H9 (cell line): ENCODE measurements at regions not wholly inside any gene's neighbourhood (a gene's known extent, or its start where the extent isn't known, plus 50 kb on each side); places are given as distances from the start of the nearest gene placed in this dataset.

ENCODE experiments used
- DNase-seq: peaks from one replicate; pipeline ENCODE4 v3.0.0-alpha.2; 2017
- H2AFZ ChIP-seq: one replicate; pipeline ENCODE4 v1.6.1; 2013; ENCODE audit warnings: mild to moderate bottlenecking, low read length, control low read depth, moderate library complexity
- H2AK5ac ChIP-seq: 2 replicates; pipeline ENCODE4 v1.6.1; 2013; ENCODE audit warnings: low read length, control low read depth, mixed read lengths; ENCODE audit not compliant: insufficient read length
- H2BK120ac ChIP-seq: one replicate; pipeline ENCODE4 v1.6.1; 2013; ENCODE audit warnings: low read depth, mild to moderate bottlenecking, low read length, control low read depth, inconsistent platforms; ENCODE audit not compliant: poor library complexity, severe bottlenecking
- H2BK12ac ChIP-seq: 2 replicates; pipeline ENCODE4 v1.6.1; 2013; ENCODE audit warnings: low read length, control low read depth, mixed read lengths, low read depth; ENCODE audit not compliant: insufficient read length
- H2BK15ac ChIP-seq: 2 replicates; pipeline ENCODE4 v1.6.1; 2013; ENCODE audit warnings: low read depth, low read length, control low read depth
- H2BK20ac ChIP-seq: one replicate; pipeline ENCODE4 v1.6.1; 2013; ENCODE audit warnings: low read depth, mild to moderate bottlenecking, low read length, control low read depth, inconsistent platforms; ENCODE audit not compliant: poor library complexity, severe bottlenecking
- H2BK5ac ChIP-seq: 2 replicates; pipeline ENCODE4 v1.6.1; 2013; ENCODE audit warnings: low read length, control low read depth, mixed read lengths; ENCODE audit not compliant: insufficient read length
- H3K14ac ChIP-seq: 2 replicates; pipeline ENCODE4 v1.6.1; 2013; ENCODE audit warnings: low read length, control low read depth; ENCODE audit not compliant: insufficient read depth
- H3K18ac ChIP-seq: 2 replicates; pipeline ENCODE4 v1.6.1; 2013; ENCODE audit warnings: low read depth, mild to moderate bottlenecking, mixed read lengths, low read length, control low read depth; ENCODE audit not compliant: insufficient read length
- H3K23ac ChIP-seq: 2 replicates; pipeline ENCODE4 v1.6.1; 2013; ENCODE audit warnings: low read length, control low read depth, mixed read lengths, low read depth; ENCODE audit not compliant: insufficient read length
- H3K23me2 ChIP-seq: 2 replicates; pipeline ENCODE4 v1.6.1; 2013; ENCODE audit warnings: low read depth, mild to moderate bottlenecking, mixed read lengths, low read length, control low read depth; ENCODE audit not compliant: insufficient read length, poor library complexity, severe bottlenecking
- H3K27ac ChIP-seq: 2 replicates; pipeline ENCODE4 v1.5.1; 2013; ENCODE audit warnings: low read length, control low read depth, mixed read lengths, low read depth; ENCODE audit not compliant: insufficient read length
- H3K27me3 ChIP-seq: 2 replicates; pipeline ENCODE4 v1.6.1; 2013; ENCODE audit warnings: low read length, control low read depth, inconsistent platforms; ENCODE audit not compliant: insufficient read depth
- H3K4ac ChIP-seq: 2 replicates; pipeline ENCODE4 v1.6.1; 2013; ENCODE audit warnings: low read depth, mild to moderate bottlenecking, control low read depth, inconsistent platforms, low read length, moderate library complexity
- H3K4me1 ChIP-seq: 2 replicates; pipeline ENCODE4 v1.6.1; 2013; ENCODE audit warnings: low read length, control low read depth, inconsistent platforms; ENCODE audit not compliant: insufficient read depth
- H3K4me2 ChIP-seq: 2 replicates; pipeline ENCODE4 v1.6.1; 2013; ENCODE audit warnings: low read length, control low read depth, mixed read lengths; ENCODE audit not compliant: insufficient read length, insufficient read depth
- H3K56ac ChIP-seq: 2 replicates; pipeline ENCODE4 v1.6.1; 2013; ENCODE audit warnings: low read depth, mild to moderate bottlenecking, mixed read lengths, low read length, control low read depth; ENCODE audit not compliant: insufficient read length
- H3K79me1 ChIP-seq: 2 replicates; pipeline ENCODE4 v1.6.1; 2013; ENCODE audit warnings: low read depth, mild to moderate bottlenecking, moderate library complexity, low read length, control low read depth, inconsistent platforms; ENCODE audit not compliant: insufficient read depth, poor library complexity, severe bottlenecking
- H3K79me2 ChIP-seq: 2 replicates; pipeline ENCODE4 v1.6.1; 2013; ENCODE audit warnings: low read length, control low read depth, inconsistent platforms; ENCODE audit not compliant: insufficient read depth
- H3K9ac ChIP-seq: 2 replicates; pipeline ENCODE4 v1.6.1; 2013; ENCODE audit warnings: low read length, control low read depth, mixed read lengths; ENCODE audit not compliant: insufficient read length; ENCODE audit errors: extremely low read depth
- H3K9me3 ChIP-seq: one replicate; pipeline ENCODE4 v1.6.1; 2013; ENCODE audit warnings: low read depth, low read length, inconsistent platforms; ENCODE audit not compliant: control insufficient read depth
- H3T11ph ChIP-seq: one replicate; pipeline ENCODE4 v1.6.1; 2013; ENCODE audit warnings: mild to moderate bottlenecking, low read length, control low read depth, inconsistent platforms
- H4K20me1 ChIP-seq: one replicate; pipeline ENCODE4 v1.6.1; 2013; ENCODE audit not compliant: control insufficient read depth, insufficient read length, insufficient read depth
- H4K5ac ChIP-seq: 2 replicates; pipeline ENCODE4 v1.6.1; 2013; ENCODE audit warnings: low read depth, mild to moderate bottlenecking, mixed read lengths, low read length, control low read depth; ENCODE audit not compliant: insufficient read length
- H4K8ac ChIP-seq: replicated peaks from 2 replicates; pipeline ENCODE4 v1.6.1; 2013; ENCODE audit warnings: low read length, control low read depth, mixed read lengths, low read depth; ENCODE audit not compliant: insufficient read length
- H4K91ac ChIP-seq: 2 replicates; pipeline ENCODE4 v1.6.1; 2013; ENCODE audit warnings: low read depth, mild to moderate bottlenecking, moderate library complexity, mixed read lengths, low read length, control low read depth; ENCODE audit not compliant: insufficient read length
- H3K27ac Mint-ChIP-seq, 3 experiments: 2 replicates in 2 of 3; 3 replicates in 1 of 3; pipeline ENCODE4 v1.8.0; 2020 to 2021; ENCODE audit warnings: mixed read lengths in 3 of 3, mild to moderate bottlenecking in 1 of 3, moderate library complexity in 1 of 3
- H3K27me3 Mint-ChIP-seq: 2 replicates; pipeline ENCODE4 v1.8.0; 2021; ENCODE audit warnings: low read depth, mild to moderate bottlenecking, moderate library complexity, mixed read lengths
- H3K36me3 Mint-ChIP-seq, 3 experiments: 2 replicates in 2 of 3; 3 replicates in 1 of 3; pipeline ENCODE4 v1.8.0; 2020 to 2021; ENCODE audit warnings: low read depth in 3 of 3, mixed read lengths in 3 of 3; ENCODE audit not compliant: insufficient read depth in 1 of 3
- H3K4me1 Mint-ChIP-seq, 2 experiments: 2 replicates each; pipeline ENCODE4 v1.8.0; 2020; ENCODE audit warnings: mixed read lengths in 2 of 2
- H3K4me3 Mint-ChIP-seq, 2 experiments: 2 replicates in 1 of 2; 3 replicates in 1 of 2; pipeline ENCODE4 v1.8.0; 2020 to 2021; ENCODE audit warnings: mild to moderate bottlenecking in 2 of 2, mixed read lengths in 2 of 2, moderate library complexity in 1 of 2
- H3K9me3 Mint-ChIP-seq, 2 experiments: 2 replicates in 1 of 2; 3 replicates in 1 of 2; pipeline ENCODE4 v1.8.0; 2020; ENCODE audit warnings: mild to moderate bottlenecking in 2 of 2, mixed read lengths in 2 of 2, moderate library complexity in 1 of 2
- CTCF ChIP-seq: fragments of 200-600 bp; sonication (generic); conservative IDR thresholded peaks from 3 replicates; pipeline ENCODE4 v1.8.0; 2021; ENCODE audit warnings: antibody characterized with exemption, mild to moderate bottlenecking
- WGBS: extraction: QIAGEN DNeasy Blood & Tissue Kit; methylation state at CpG from one replicate; pipeline ENCODE4 v1.1.7; 2013; ENCODE audit warnings: missing lambda C conversion rate, low lambda C conversion rate, mixed read lengths; ENCODE audit not compliant: insufficient read length; ENCODE audit errors: extremely low coverage; 5-methylcytosine and 5-hydroxymethylcytosine counted together

DNA sequence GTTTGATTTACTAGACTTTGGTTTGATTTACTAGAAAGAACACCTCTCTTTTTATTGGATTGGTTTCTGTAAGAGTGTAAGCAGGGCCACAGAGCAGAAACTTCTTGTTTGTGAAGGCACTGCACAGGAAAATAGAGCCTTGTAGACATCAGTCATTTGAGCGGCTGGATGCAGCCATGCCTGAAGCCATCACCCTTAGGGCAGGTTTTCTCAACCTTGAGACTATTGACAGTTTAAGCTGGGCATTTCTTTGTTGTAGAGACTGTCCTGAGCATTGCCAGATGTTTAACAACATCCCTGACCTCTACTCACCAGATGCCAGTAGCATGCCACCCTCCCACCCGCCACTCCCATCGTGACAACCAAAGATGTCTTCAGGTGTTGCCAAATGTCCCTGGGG lies 130.2 kb upstream of the SULF2 start:
- peaks cover 11 to 18% (median 16%) of the 10 kb centered on the region in 3 experiments for H3K36me3 Mint-ChIP-seq
- no peaks in the 10 kb centered on the region for H3K79me2 ChIP-seq
- no peak overlapping the region for H3K4me3 Mint-ChIP-seq
- H4K8ac ChIP-seq = no peak overlapping the region
- peaks cover 9 to 14% of the 10 kb centered on the region in 2 experiments for H3K4me1 Mint-ChIP-seq
- no peak overlapping the region for H2BK120ac ChIP-seq
- H3T11ph ChIP-seq = no peak overlapping the region
- peaks cover 5% of the 10 kb centered on the region for H3K9me3 ChIP-seq
- no peak overlapping the region for H2AFZ ChIP-seq
- no peak overlapping the region for H2BK5ac ChIP-seq
- H3K79me1 ChIP-seq = no peaks in the 10 kb centered on the region
- no peaks in the 10 kb centered on the region for H4K20me1 ChIP-seq
- H3K27ac Mint-ChIP-seq = no peak overlapping the region
- no peak overlapping the region for H4K91ac ChIP-seq
- WGBS = no CpG with 5 or more reads among the region's 3 CpGs
- no peaks in the 10 kb centered on the region for H3K23me2 ChIP-seq
- DNase-seq = no peak
- no peak overlapping the region for H3K27ac ChIP-seq
- H3K14ac ChIP-seq = no peak overlapping the region
- no peak overlapping the region for H4K5ac ChIP-seq
- no peaks in the 10 kb centered on the region for H3K27me3 ChIP-seq
- H3K4ac ChIP-seq = no peak overlapping the region
- no peaks in the 10 kb centered on the region for H3K4me1 ChIP-seq
- no peak overlapping the region for H2AK5ac ChIP-seq
- H2BK20ac ChIP-seq = no peak overlapping the region
- peaks cover 6% of the 10 kb centered on the region for H3K27me3 Mint-ChIP-seq
- H3K9me3 Mint-ChIP-seq = peaks cover 28 to 29% of the 10 kb centered on the region in 2 experiments
- H3K18ac ChIP-seq = no peak overlapping the region
- H3K4me2 ChIP-seq = no peak overlapping the region
- no peak overlapping the region for H2BK12ac ChIP-seq
- no peak overlapping the region for H3K56ac ChIP-seq
- H3K23ac ChIP-seq = no peak overlapping the region
- no peak for TF ChIP-seq CTCF
- no peak overlapping the region for H3K9ac ChIP-seq
- no peak overlapping the region for H2BK15ac ChIP-seq
